Mesenchymal stem cell (in vitro differentiated cells and primary cell): ENCODE measurements at regions not wholly inside any gene's neighbourhood (a gene's known extent, or its start where the extent isn't known, plus 50 kb on each side); places are given as distances from the start of the nearest gene placed in this dataset.
A peak's percentile ranks its signal among the peaks of the same experiment; 100 is the strongest.
"Not testable (repeated sequence)": the region's sequence is repeated elsewhere in the genome, so short reads cannot be mapped to it uniquely, and the experiment has no call there.

Experiments used
- DNase-seq: peaks from one replicate; pipeline ENCODE4 v3.0.0-alpha.2; 2013
- H2AFZ ChIP-seq: one replicate; pipeline ENCODE4 v1.6.1; 2013; ENCODE audit warnings: low read depth, mild to moderate bottlenecking, control low read depth, inconsistent platforms, low read length, moderate library complexity
- H2AK5ac ChIP-seq: 2 replicates; pipeline ENCODE4 v1.6.1; 2013; ENCODE audit warnings: low read length, moderate library complexity, mild to moderate bottlenecking, inconsistent platforms; ENCODE audit not compliant: severe bottlenecking
- H2BK120ac ChIP-seq: one replicate; pipeline ENCODE4 v1.6.1; 2013; ENCODE audit warnings: low read depth, mild to moderate bottlenecking, inconsistent platforms, low read length, moderate library complexity
- H2BK12ac ChIP-seq, 2 experiments: one replicate each; pipeline ENCODE4 v1.6.1; 2013; ENCODE audit warnings: inconsistent platforms in 2 of 2, low read length in 2 of 2, mild to moderate bottlenecking in 2 of 2, moderate library complexity in 2 of 2, control low read depth in 1 of 2
- H2BK15ac ChIP-seq: one replicate; pipeline ENCODE4 v1.6.1; 2013; ENCODE audit warnings: mild to moderate bottlenecking, low read depth, inconsistent platforms; ENCODE audit not compliant: poor library complexity, severe bottlenecking
- H2BK5ac ChIP-seq: 2 replicates; pipeline ENCODE4 v1.6.1; 2013; ENCODE audit warnings: low read depth, mild to moderate bottlenecking, low read length, control low read depth, inconsistent platforms; ENCODE audit not compliant: poor library complexity, severe bottlenecking
- H3K14ac ChIP-seq, 2 experiments: one replicate each; pipeline ENCODE4 v1.6.1; 2013; ENCODE audit warnings: inconsistent platforms in 2 of 2, low read length in 2 of 2, control low read depth in 1 of 2, mild to moderate bottlenecking in 1 of 2, moderate library complexity in 1 of 2
- H3K18ac ChIP-seq, 2 experiments: one replicate each; pipeline ENCODE4 v1.6.1; 2013; ENCODE audit warnings: inconsistent platforms in 2 of 2, low read length in 2 of 2, control low read depth in 1 of 2, low read depth in 1 of 2, mild to moderate bottlenecking in 1 of 2
- H3K23ac ChIP-seq, 2 experiments: one replicate each; pipeline ENCODE4 v1.6.1; 2013; ENCODE audit warnings: inconsistent platforms in 2 of 2, low read length in 2 of 2, mild to moderate bottlenecking in 2 of 2, moderate library complexity in 2 of 2, control low read depth in 1 of 2
- H3K27ac ChIP-seq: 2 replicates; pipeline ENCODE4 v1.5.1; 2013; ENCODE audit warnings: mild to moderate bottlenecking, moderate library complexity, low read length, control low read depth, inconsistent platforms; ENCODE audit not compliant: poor library complexity, severe bottlenecking
- H3K27me3 ChIP-seq, 2 experiments: 2 replicates each; pipeline versions ENCODE4 v1.6.1 to v1.7.0; 2013; ENCODE audit warnings: low read length in 2 of 2, mild to moderate bottlenecking in 2 of 2, moderate library complexity in 2 of 2, control low read depth in 1 of 2, inconsistent platforms in 1 of 2; ENCODE audit not compliant: control insufficient read depth in 1 of 2, insufficient read depth in 1 of 2
- H3K36me3 ChIP-seq, 2 experiments: 2 replicates each; pipeline versions ENCODE4 v1.6.1 to v1.7.0; 2013; ENCODE audit warnings: low read length in 2 of 2, control low read depth in 1 of 2, inconsistent platforms in 1 of 2, low read depth in 1 of 2, mild to moderate bottlenecking in 1 of 2; ENCODE audit not compliant: insufficient read depth in 2 of 2, control insufficient read depth in 1 of 2
- H3K4ac ChIP-seq, 2 experiments: one replicate each; pipeline ENCODE4 v1.6.1; 2013; ENCODE audit warnings: inconsistent platforms in 2 of 2, low read length in 2 of 2, mild to moderate bottlenecking in 2 of 2, moderate library complexity in 2 of 2, control low read depth in 1 of 2, low read depth in 1 of 2
- H3K4me1 ChIP-seq: 2 replicates; pipeline ENCODE4 v1.6.1; 2013; ENCODE audit warnings: low read depth, low read length, control low read depth; ENCODE audit not compliant: control insufficient read depth, insufficient read depth
- H3K4me2 ChIP-seq: 2 replicates; pipeline ENCODE4 v1.6.1; 2013; ENCODE audit warnings: low read length, mild to moderate bottlenecking, inconsistent platforms; ENCODE audit not compliant: poor library complexity, severe bottlenecking
- H3K4me3 ChIP-seq, 2 experiments: 2 replicates each; pipeline versions ENCODE4 v1.5.1 to v1.7.0; 2013; ENCODE audit warnings: low read length in 2 of 2, mild to moderate bottlenecking in 2 of 2, control low read depth in 1 of 2, low read depth in 1 of 2; ENCODE audit not compliant: insufficient read depth in 1 of 2
- H3K79me1 ChIP-seq: replicated peaks from 2 replicates; pipeline ENCODE4 v1.6.1; 2013; ENCODE audit warnings: mild to moderate bottlenecking, control low read depth, low read length, inconsistent platforms; ENCODE audit not compliant: poor library complexity, severe bottlenecking
- H3K9ac ChIP-seq: 2 replicates; pipeline ENCODE4 v1.7.0; 2013; ENCODE audit warnings: mild to moderate bottlenecking, low read length, moderate library complexity
- H3K9me3 ChIP-seq: 2 replicates; pipeline ENCODE4 v1.7.0; 2013; ENCODE audit warnings: mild to moderate bottlenecking, low read length; ENCODE audit not compliant: control insufficient read depth
- H4K8ac ChIP-seq: one replicate; pipeline ENCODE4 v1.6.1; 2013; ENCODE audit warnings: inconsistent platforms, mild to moderate bottlenecking, low read length, moderate library complexity
- H4K91ac ChIP-seq: one replicate; pipeline ENCODE4 v1.6.1; 2013; ENCODE audit warnings: mild to moderate bottlenecking, low read length, inconsistent platforms
- WGBS: methylation state at CpG from one replicate; pipeline ENCODE4 v1.1.7; 2013; ENCODE audit warnings: mixed read lengths; 5-methylcytosine and 5-hydroxymethylcytosine counted together

- Histone ChIP-seq H3K14ac (no peak overlapping the region), H3K27ac (no peak overlapping the region), H2BK12ac (no peak overlapping the region), H3K9me3 (no peaks in the 10 kb centered on the region), H3K4me3 (no peak overlapping the region), H3K27me3 (no peaks in the 10 kb centered on the region), H3K23ac (no peak overlapping the region), H3K36me3 (no peaks in the 10 kb centered on the region), H3K79me1 (no peaks in the 10 kb centered on the region), H2AFZ (no peak overlapping the region), H3K9ac (no peak overlapping the region), H2BK120ac (no peak overlapping the region), H3K4me2 (no peak overlapping the region), H3K4ac (no peak overlapping the region), H3K18ac (no peak overlapping the region), H2BK5ac (no peak overlapping the region), H4K8ac (no peak overlapping the region), H3K4me1 (no peaks in the 10 kb centered on the region), H2AK5ac (no peak overlapping the region), H4K91ac (no peak overlapping the region), H2BK15ac (no peak overlapping the region)
- 100% methylated on average over 2 of the region's 2 CpGs for WGBS
- DNase-seq: no peak
These were observed 1268.6 kb downstream of the FAM133A start for GRCh38 chrX:94942603-94943002.

GRCh38 chrX:94946137-94946536 lies 1272.1 kb downstream of the FAM133A start:
- not testable (repeated sequence) for H2BK120ac ChIP-seq, H3K4me1 ChIP-seq, H2AFZ ChIP-seq, H3K36me3 ChIP-seq, H4K8ac ChIP-seq, H3K4me3 ChIP-seq, H4K91ac ChIP-seq, DNase-seq, H3K27ac ChIP-seq, H3K79me1 ChIP-seq, H3K9ac ChIP-seq, H2BK5ac ChIP-seq, H3K23ac ChIP-seq, H3K14ac ChIP-seq, H3K4me2 ChIP-seq, H2BK12ac ChIP-seq, H3K27me3 ChIP-seq, H2AK5ac ChIP-seq, H3K18ac ChIP-seq, H2BK15ac ChIP-seq, H3K4ac ChIP-seq, H3K9me3 ChIP-seq
- WGBS: 80% methylated on average over 1 of the region's 3 CpGs

GRCh38 chrX:94961730-94962129 lies 1287.7 kb downstream of the FAM133A start:
- H3K18ac ChIP-seq: no peak overlapping the region
- no peak overlapping the region for H2BK12ac ChIP-seq
- no peak overlapping the region for H3K14ac ChIP-seq
- no peak overlapping the region for H3K4ac ChIP-seq
- H4K91ac ChIP-seq: no peak overlapping the region
- no peak for DNase-seq
- H2AFZ ChIP-seq: no peak overlapping the region
- no peaks in the 10 kb centered on the region for H3K27me3 ChIP-seq
- 81% methylated on average over 2 of the region's 2 CpGs for whole genome bisulfite sequencing
- H2BK120ac ChIP-seq: no peak overlapping the region
- no peak overlapping the region for H4K8ac ChIP-seq
- no peak overlapping the region for H3K4me3 ChIP-seq
- no peak overlapping the region for H2AK5ac ChIP-seq
- H2BK5ac ChIP-seq: no peak overlapping the region
- H3K9ac ChIP-seq: no peak overlapping the region
- no peak overlapping the region for H3K27ac ChIP-seq
- no peaks in the 10 kb centered on the region for H3K9me3 ChIP-seq
- H2BK15ac ChIP-seq: no peak overlapping the region
- H3K4me1 ChIP-seq: no peaks in the 10 kb centered on the region
- H3K4me2 ChIP-seq: no peak overlapping the region
- H3K36me3 ChIP-seq: no peaks in the 10 kb centered on the region
- no peaks in the 10 kb centered on the region for H3K79me1 ChIP-seq
- no peak overlapping the region for H3K23ac ChIP-seq

GRCh38 chrX:94977562-94977961 lies 1303.6 kb downstream of the FAM133A start:
- no peak overlapping the region for H3K23ac ChIP-seq
- H3K4me3 ChIP-seq: no peak overlapping the region
- H3K27me3 ChIP-seq: no peaks in the 10 kb centered on the region
- no peak overlapping the region for H2BK5ac ChIP-seq
- H3K4me2 ChIP-seq: no peak overlapping the region
- H3K4me1 ChIP-seq: no peaks in the 10 kb centered on the region
- H3K36me3 ChIP-seq: no peaks in the 10 kb centered on the region
- H3K79me1 ChIP-seq: no peaks in the 10 kb centered on the region
- H3K18ac ChIP-seq: no peak overlapping the region
- 81% methylated on average over 2 of the region's 2 CpGs for WGBS
- DNase-seq: no peak
- H3K9me3 ChIP-seq: no peaks in the 10 kb centered on the region
- H2AK5ac ChIP-seq: no peak overlapping the region
- no peak overlapping the region for H3K14ac ChIP-seq
- H4K8ac ChIP-seq: no peak overlapping the region
- no peak overlapping the region for H3K4ac ChIP-seq
- no peak overlapping the region for H3K27ac ChIP-seq
- no peak overlapping the region for H2BK120ac ChIP-seq
- H2AFZ ChIP-seq: no peak overlapping the region
- H4K91ac ChIP-seq: peak overlapping the region; percentile 52
- H2BK12ac ChIP-seq: no peak overlapping the region
- no peak overlapping the region for H2BK15ac ChIP-seq
- H3K9ac ChIP-seq: no peak overlapping the region
